PC-3 (cell line): ENCODE measurements at regions not wholly inside any gene's neighbourhood (a gene's known extent, or its start where the extent isn't known, plus 50 kb on each side); places are given as distances from the start of the nearest gene placed in this dataset.

ENCODE experiments used
- ATAC-seq: fragments of 200-7000 bp; cut with Tn5 transposase; 2 replicates; pipeline ENCODE4 v1.9.1; 2020; ENCODE audit warnings: mild to moderate bottlenecking, moderate library complexity
- BruUV-seq: library from RNA; stranded (reverse); fragments of 400-500 nt; replicated peaks from 2 replicates; lab custom pipeline; 2021; lab: Mats Ljungman, UMichigan
- CTCF ChIA-PET: fragments of 300-600 bp; sonication (Branson Sonifier 250); formaldehyde crosslinking; loops from one replicate; lab custom pipeline; 2022; ENCODE audit warnings: antibody characterized with exemption; lab: Charles Lee
- POLR2A ChIA-PET: fragments of 300-600 bp; sonication (Branson Sonifier 250); formaldehyde crosslinking; loops from one replicate; lab custom pipeline; 2022; ENCODE audit warnings: antibody characterized with exemption; ENCODE audit not compliant: unreplicated experiment; lab: Charles Lee
- DNase-seq: peaks from one replicate; pipeline ENCODE4 v3.0.0-alpha.2; 2015
- H2AFZ ChIP-seq: fragments of 300-600 bp; sonication (generic); 2 replicates; pipeline ENCODE4 v1.6.0; 2016; ENCODE audit warnings: antibody characterized with exemption, low read length
- H3F3A ChIP-seq: fragments of 300-600 bp; sonication (generic); one replicate; pipeline ENCODE4 v1.6.0; 2017; ENCODE audit warnings: antibody characterized with exemption, low read length, control low read depth, mild to moderate bottlenecking; ENCODE audit not compliant: unreplicated experiment
- H3K27ac ChIP-seq: fragments of 300-600 bp; sonication (generic); 2 replicates; pipeline ENCODE4 v1.5.1; 2016; ENCODE audit warnings: mild to moderate bottlenecking, low read length
- H3K27me3 ChIP-seq: fragments of 300-600 bp; sonication (generic); 2 replicates; pipeline ENCODE4 v1.6.1; 2016; ENCODE audit warnings: low read length, mixed read lengths
- H3K36me3 ChIP-seq: fragments of 300-600 bp; sonication (generic); 2 replicates; pipeline ENCODE4 v1.6.1; 2016; ENCODE audit warnings: low read depth, mixed run types, low read length, mixed read lengths
- H3K4me1 ChIP-seq: fragments of 300-600 bp; sonication (generic); 2 replicates; pipeline ENCODE4 v1.5.1; 2016; ENCODE audit warnings: low read length; ENCODE audit not compliant: insufficient read depth
- H3K4me2 ChIP-seq: fragments of 300-600 bp; sonication (generic); 2 replicates; pipeline ENCODE4 v1.6.0; 2016; ENCODE audit warnings: low read length
- H3K4me3 ChIP-seq: fragments of 300-600 bp; sonication (generic); 2 replicates; pipeline ENCODE4 v1.5.1; 2016; ENCODE audit warnings: mild to moderate bottlenecking, low read length, mixed read lengths
- H3K79me2 ChIP-seq: fragments of 300-600 bp; sonication (generic); 2 replicates; pipeline ENCODE4 v1.6.1; 2017; ENCODE audit warnings: low read length, mixed read lengths
- H3K9ac ChIP-seq: fragments of 300-600 bp; sonication (generic); 2 replicates; pipeline ENCODE4 v1.6.0; 2016; ENCODE audit warnings: mild to moderate bottlenecking, low read length
- H3K9me2 ChIP-seq: fragments of 300-600 bp; sonication (generic); replicated peaks from 2 replicates; pipeline ENCODE4 v1.6.1; 2016; ENCODE audit warnings: mixed run types, low read length, mixed read lengths
- H3K9me3 ChIP-seq: fragments of 300-600 bp; sonication (generic); 2 replicates; pipeline ENCODE4 v1.6.1; 2016; ENCODE audit warnings: low read length, mixed read lengths
- H4K20me1 ChIP-seq: fragments of 300-600 bp; sonication (generic); 2 replicates; pipeline ENCODE4 v1.6.1; 2016; ENCODE audit warnings: low read length, mixed read lengths
- EZH2 ChIP-seq: fragments of 300-600 bp; sonication (generic); IDR thresholded peaks from one replicate; pipeline ENCODE4 v1.6.1; 2017; ENCODE audit warnings: antibody characterized with exemption, mild to moderate bottlenecking, low read length; ENCODE audit not compliant: unreplicated experiment
- EZH2phosphoT487 ChIP-seq: fragments of 300-600 bp; sonication (generic); IDR thresholded peaks from 2 replicates; pipeline ENCODE4 v1.6.1; 2018; ENCODE audit warnings: mild to moderate bottlenecking, antibody characterized with exemption, low read length, borderline replicate concordance
- intact Hi-C: fragments of 100-400 bp; cut with micrococcal nuclease; formaldehyde crosslinking; loops from 2 replicates; pipeline ENCODE4 v1.9.0; 2023
- TF ChIP-seq, protein P1 (sequence below): fragments of 300-600 bp; sonication (generic); conservative IDR thresholded peaks from 2 replicates; pipeline ENCODE4 v1.5.1; 2017; ENCODE audit warnings: antibody characterized with exemption, low read depth, mild to moderate bottlenecking, low read length

DNA sequence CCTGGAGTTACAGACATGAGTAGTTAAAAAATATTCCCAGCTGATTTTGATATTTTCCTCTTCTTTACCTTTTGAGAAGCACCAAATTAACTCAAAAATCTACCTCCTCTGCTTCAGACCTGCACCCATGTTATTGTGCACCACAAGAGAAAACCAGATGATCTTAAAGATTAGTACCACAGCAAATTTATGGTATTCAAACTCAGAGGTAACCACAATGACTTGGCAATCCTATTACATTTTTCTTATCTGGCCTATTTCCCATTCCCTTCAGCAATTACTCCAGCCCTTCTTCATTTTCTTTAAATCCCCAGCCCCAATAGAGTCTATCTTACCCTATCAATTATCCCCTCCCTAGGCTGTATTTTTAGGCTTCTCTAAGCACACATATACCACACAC lies 535.1 kb downstream of the FAT4 start:
- no TSS peak for BruUV-seq
- Histone ChIP-seq H3K27me3 (no peaks in the 10 kb centered on the region), H3K79me2 (no peaks in the 10 kb centered on the region), H3K36me3 (no peaks in the 10 kb centered on the region), H3K4me1 (no peaks in the 10 kb centered on the region), H3K9ac (no peak overlapping the region), H3F3A (no peaks in the 10 kb centered on the region), H3K27ac (no peak overlapping the region), H4K20me1 (no peaks in the 10 kb centered on the region), H3K4me3 (no peak overlapping the region), H2AFZ (no peak overlapping the region), H3K9me2 (no peaks in the 10 kb centered on the region), H3K4me2 (no peak overlapping the region), H3K9me3 (no peaks in the 10 kb centered on the region)
- intact Hi-C loops = no loop called here
- ATAC-seq (no peak), DNase-seq (peak; percentile 7)
- no peak for TF ChIP-seq EZH2
- TF ChIP-seq, protein P1, sequence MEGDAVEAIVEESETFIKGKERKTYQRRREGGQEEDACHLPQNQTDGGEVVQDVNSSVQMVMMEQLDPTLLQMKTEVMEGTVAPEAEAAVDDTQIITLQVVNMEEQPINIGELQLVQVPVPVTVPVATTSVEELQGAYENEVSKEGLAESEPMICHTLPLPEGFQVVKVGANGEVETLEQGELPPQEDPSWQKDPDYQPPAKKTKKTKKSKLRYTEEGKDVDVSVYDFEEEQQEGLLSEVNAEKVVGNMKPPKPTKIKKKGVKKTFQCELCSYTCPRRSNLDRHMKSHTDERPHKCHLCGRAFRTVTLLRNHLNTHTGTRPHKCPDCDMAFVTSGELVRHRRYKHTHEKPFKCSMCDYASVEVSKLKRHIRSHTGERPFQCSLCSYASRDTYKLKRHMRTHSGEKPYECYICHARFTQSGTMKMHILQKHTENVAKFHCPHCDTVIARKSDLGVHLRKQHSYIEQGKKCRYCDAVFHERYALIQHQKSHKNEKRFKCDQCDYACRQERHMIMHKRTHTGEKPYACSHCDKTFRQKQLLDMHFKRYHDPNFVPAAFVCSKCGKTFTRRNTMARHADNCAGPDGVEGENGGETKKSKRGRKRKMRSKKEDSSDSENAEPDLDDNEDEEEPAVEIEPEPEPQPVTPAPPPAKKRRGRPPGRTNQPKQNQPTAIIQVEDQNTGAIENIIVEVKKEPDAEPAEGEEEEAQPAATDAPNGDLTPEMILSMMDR = no peak
- no peak for TF ChIP-seq EZH2phosphoT487
- CTCF ChIA-PET = no interaction called here
- POLR2A ChIA-PET = no interaction called here

DNA sequence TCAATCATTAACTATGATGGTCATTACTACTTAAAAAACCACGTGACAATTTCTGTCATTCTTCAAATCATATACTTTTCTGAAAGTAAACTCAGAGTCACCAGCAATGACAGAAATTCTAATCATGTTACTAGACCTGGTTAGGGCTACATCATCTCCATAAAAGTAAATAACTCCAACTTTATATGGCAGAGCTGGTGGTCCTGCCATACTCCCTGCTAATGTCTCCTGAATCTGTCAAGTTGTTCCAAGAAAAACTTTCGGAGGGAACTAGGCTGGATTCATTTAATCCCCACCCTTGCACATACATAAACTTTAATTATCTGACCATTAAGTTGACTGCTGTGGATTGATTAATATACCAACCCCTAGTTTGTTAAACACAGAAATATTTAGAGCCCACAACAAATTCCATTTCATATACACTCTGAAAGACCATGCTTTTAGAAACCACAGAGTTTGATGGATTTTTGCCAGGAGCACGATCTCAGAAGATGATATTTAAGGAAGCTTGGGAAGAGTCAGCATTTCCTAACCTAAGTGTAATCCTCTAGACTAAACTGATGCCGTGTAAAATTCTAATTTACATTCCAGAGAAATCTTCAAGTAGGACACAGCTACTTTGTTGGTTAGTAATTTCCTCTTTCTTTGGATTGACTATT lies 577.0 kb downstream of the FAT4 start:
- POLR2A ChIA-PET = no interaction called here
- DNase-seq (no peak), ATAC-seq (no peak)
- Histone ChIP-seq H3F3A (no peaks in the 10 kb centered on the region), H3K9me3 (no peaks in the 10 kb centered on the region), H3K79me2 (no peaks in the 10 kb centered on the region), H2AFZ (no peak overlapping the region), H3K4me2 (no peak overlapping the region), H3K4me3 (no peak overlapping the region), H3K9ac (no peak overlapping the region), H3K9me2 (no peaks in the 10 kb centered on the region), H3K27ac (no peak overlapping the region), H3K27me3 (no peaks in the 10 kb centered on the region), H4K20me1 (no peaks in the 10 kb centered on the region), H3K4me1 (no peaks in the 10 kb centered on the region), H3K36me3 (no peaks in the 10 kb centered on the region)
- TF ChIP-seq EZH2phosphoT487 (no peak), EZH2 (no peak)
- TF ChIP-seq, protein P1 = no peak
- CTCF ChIA-PET = no interaction called here
- intact Hi-C loops = no loop called here
- no TSS peak for BruUV-seq

DNA sequence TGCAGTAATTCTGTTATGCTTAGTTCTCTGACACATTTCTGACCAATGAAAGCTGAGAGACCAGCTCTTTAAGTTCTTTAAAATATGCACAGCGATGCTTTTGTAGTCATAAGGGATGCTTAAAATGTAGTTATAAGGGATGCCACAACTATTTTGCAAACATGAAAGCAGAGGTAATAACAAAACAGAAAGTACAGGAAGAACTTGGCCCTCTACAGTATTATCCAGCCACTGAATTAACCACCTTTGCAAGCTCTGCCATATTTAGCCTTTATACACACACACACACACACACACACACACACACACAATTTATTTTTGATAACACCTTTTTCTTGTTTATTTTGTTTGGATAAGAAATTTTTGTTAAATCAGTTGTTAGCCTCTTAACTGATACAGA lies 590.0 kb downstream of the FAT4 start:
- no peaks in the 10 kb centered on the region for H3F3A ChIP-seq
- intact Hi-C loops = no loop called here
- no peaks in the 10 kb centered on the region for H3K9me3 ChIP-seq
- no peaks in the 10 kb centered on the region for H3K79me2 ChIP-seq
- no peaks in the 10 kb centered on the region for H3K27me3 ChIP-seq
- BruUV-seq = no TSS peak
- no peak overlapping the region for H3K4me2 ChIP-seq
- CTCF ChIA-PET = no interaction called here
- DNase-seq = no peak
- no peak for TF ChIP-seq EZH2phosphoT487
- TF ChIP-seq, protein P1 = no peak
- no peak for TF ChIP-seq EZH2
- H3K9me2 ChIP-seq = no peaks in the 10 kb centered on the region
- H3K27ac ChIP-seq = no peak overlapping the region
- POLR2A ChIA-PET = no interaction called here
- no peaks in the 10 kb centered on the region for H3K4me1 ChIP-seq
- no peaks in the 10 kb centered on the region for H4K20me1 ChIP-seq
- H3K36me3 ChIP-seq = no peaks in the 10 kb centered on the region
- no peak overlapping the region for H2AFZ ChIP-seq
- ATAC-seq = no peak
- H3K9ac ChIP-seq = no peak overlapping the region
- no peak overlapping the region for H3K4me3 ChIP-seq
